Urinary bladder (tissue), 3 donors: ENCODE measurements at regions not wholly inside any gene's neighbourhood (a gene's known extent, or its start where the extent isn't known, plus 50 kb on each side); places are given as distances from the start of the nearest gene placed in this dataset.

Source experiments
- DNase-seq: peaks from one replicate; pipeline ENCODE4 v3.0.0-alpha.2; 2015; ENCODE audit errors: extremely low spot score
- H3K27ac ChIP-seq: one replicate; pipeline ENCODE4 v1.5.1; 2013; ENCODE audit warnings: low read depth, mild to moderate bottlenecking, moderate library complexity
- H3K36me3 ChIP-seq: one replicate; pipeline ENCODE4 v1.6.1; 2013; ENCODE audit warnings: mild to moderate bottlenecking, moderate library complexity; ENCODE audit not compliant: insufficient read depth
- H3K4me1 ChIP-seq: one replicate; pipeline ENCODE4 v1.6.1; 2013; ENCODE audit warnings: mild to moderate bottlenecking, moderate library complexity; ENCODE audit not compliant: insufficient read depth
- H3K4me3 ChIP-seq: one replicate; pipeline ENCODE4 v1.5.1; 2013; ENCODE audit warnings: low read depth, low read length
- WGBS: extraction: QIAGEN DNeasy Blood & Tissue Kit; methylation state at CpG from one replicate; pipeline ENCODE4 v1.1.7; 2013; 5-methylcytosine and 5-hydroxymethylcytosine counted together
- donor health status: healthy with polysubstance abuse.
- donor health status: healthy.

GRCh38 chr20:52775786-52776185 lies 196.4 kb upstream of the TSHZ2 start:
- WGBS, result 98% methylated on average over 2 of the region's 2 CpGs
- H3K27ac ChIP-seq, result no peak overlapping the region
- no peaks in the 10 kb centered on the region for H3K36me3 ChIP-seq
- no peak overlapping the region for H3K4me3 ChIP-seq
- H3K4me1 ChIP-seq, result no peaks in the 10 kb centered on the region
- DNase-seq, result no peak

- no peak for DNase-seq
- Histone ChIP-seq H3K4me1 (no peaks in the 10 kb centered on the region), H3K27ac (no peak overlapping the region), H3K4me3 (no peak overlapping the region), H3K36me3 (no peaks in the 10 kb centered on the region)
- WGBS, result 53% methylated on average over 6 of the region's 6 CpGs
These were observed 203.5 kb upstream of the TSHZ2 start for GRCh38 chr20:52768694-52769093.

GRCh38 chr20:52766645-52767435 lies 205.3 kb upstream of the TSHZ2 start:
- 62% methylated on average over 7 of the region's 7 CpGs for WGBS

GRCh38 chr20:52763321-52763853 lies 208.8 kb upstream of the TSHZ2 start:
- no peak overlapping the region for H3K27ac ChIP-seq
- H3K36me3 ChIP-seq, result no peaks in the 10 kb centered on the region
- H3K4me1 ChIP-seq, result no peaks in the 10 kb centered on the region
- no peak for DNase-seq
- 91% methylated on average over 9 of the region's 9 CpGs for WGBS
- no peak overlapping the region for H3K4me3 ChIP-seq

More at GRCh38 chr20:52766645-52767435, 205.3 kb upstream of the TSHZ2 start:
- Histone ChIP-seq H3K4me1 (no peaks in the 10 kb centered on the region), H3K36me3 (no peaks in the 10 kb centered on the region), H3K27ac (no peak overlapping the region), H3K4me3 (no peak overlapping the region)
- no peak for DNase-seq

GRCh38 chr20:52761867-52762266 lies 210.3 kb upstream of the TSHZ2 start:
- no peak for DNase-seq
- no peaks in the 10 kb centered on the region for H3K4me1 ChIP-seq
- no peak overlapping the region for H3K4me3 ChIP-seq
- no peaks in the 10 kb centered on the region for H3K36me3 ChIP-seq
- WGBS, result 37% methylated on average over 1 of the region's 1 CpG
- H3K27ac ChIP-seq, result no peak overlapping the region

- WGBS, result 93% methylated on average over 3 of the region's 3 CpGs
- no peak overlapping the region for H3K27ac ChIP-seq
- no peak overlapping the region for H3K4me3 ChIP-seq
- no peak for DNase-seq
- no peaks in the 10 kb centered on the region for H3K36me3 ChIP-seq
- H3K4me1 ChIP-seq, result no peaks in the 10 kb centered on the region
These were observed 211.4 kb upstream of the TSHZ2 start for GRCh38 chr20:52760791-52761190.

GRCh38 chr20:52757411-52757810 lies 214.7 kb upstream of the TSHZ2 start:
- no peaks in the 10 kb centered on the region for H3K36me3 ChIP-seq
- DNase-seq, result no peak
- H3K27ac ChIP-seq, result no peak overlapping the region
- H3K4me1 ChIP-seq, result no peaks in the 10 kb centered on the region
- 38% methylated on average over 3 of the region's 3 CpGs for WGBS
- H3K4me3 ChIP-seq, result no peak overlapping the region

- no peak for DNase-seq
- H3K36me3 ChIP-seq, result no peaks in the 10 kb centered on the region
- no peaks in the 10 kb centered on the region for H3K4me1 ChIP-seq
- H3K4me3 ChIP-seq, result no peak overlapping the region
- no peak overlapping the region for H3K27ac ChIP-seq
- WGBS, result 71% methylated on average over 1 of the region's 1 CpG
These were observed 216.4 kb upstream of the TSHZ2 start for GRCh38 chr20:52755744-52756143.

GRCh38 chr20:52754366-52754765 lies 217.8 kb upstream of the TSHZ2 start:
- no peak overlapping the region for H3K4me3 ChIP-seq
- H3K27ac ChIP-seq, result no peak overlapping the region
- DNase-seq, result no peak
- no peaks in the 10 kb centered on the region for H3K36me3 ChIP-seq
- no peaks in the 10 kb centered on the region for H3K4me1 ChIP-seq

GRCh38 chr20:52752023-52752422 lies 220.1 kb upstream of the TSHZ2 start:
- Histone ChIP-seq H3K4me3 (no peak overlapping the region), H3K4me1 (no peaks in the 10 kb centered on the region), H3K36me3 (no peaks in the 10 kb centered on the region), H3K27ac (no peak overlapping the region)
- WGBS, result 76% methylated on average over 5 of the region's 5 CpGs
- no peak for DNase-seq

GRCh38 chr20:52751571-52751970 lies 220.6 kb upstream of the TSHZ2 start:
- H3K4me1 ChIP-seq, result no peaks in the 10 kb centered on the region
- H3K4me3 ChIP-seq, result no peak overlapping the region
- no peaks in the 10 kb centered on the region for H3K36me3 ChIP-seq
- no peak overlapping the region for H3K27ac ChIP-seq
- 64% methylated on average over 3 of the region's 3 CpGs for WGBS
- DNase-seq, result no peak

GRCh38 chr20:52749938-52750337 lies 222.2 kb upstream of the TSHZ2 start:
- H3K36me3 ChIP-seq, result no peaks in the 10 kb centered on the region
- no peak for DNase-seq
- H3K4me3 ChIP-seq, result no peak overlapping the region
- no peaks in the 10 kb centered on the region for H3K4me1 ChIP-seq
- H3K27ac ChIP-seq, result no peak overlapping the region
- 82% methylated on average over 5 of the region's 5 CpGs for WGBS

GRCh38 chr20:52748990-52749389 lies 223.2 kb upstream of the TSHZ2 start:
- Histone ChIP-seq H3K4me3 (no peak overlapping the region), H3K27ac (no peak overlapping the region), H3K36me3 (no peaks in the 10 kb centered on the region), H3K4me1 (no peaks in the 10 kb centered on the region)
- WGBS, result 68% methylated on average over 1 of the region's 1 CpG
- no peak for DNase-seq

- Histone ChIP-seq H3K4me1 (no peaks in the 10 kb centered on the region), H3K27ac (no peak overlapping the region), H3K4me3 (no peak overlapping the region), H3K36me3 (no peaks in the 10 kb centered on the region)
- WGBS, result 52% methylated on average over 12 of the region's 12 CpGs
- no peak for DNase-seq
These were observed 223.7 kb upstream of the TSHZ2 start for GRCh38 chr20:52748285-52748932.
